Astrocyte (in vitro differentiated cells and primary cell): ENCODE measurements at regions not wholly inside any gene's neighbourhood (a gene's known extent, or its start where the extent isn't known, plus 50 kb on each side); places are given as distances from the start of the nearest gene placed in this dataset.

Experiments
- DNase-seq: peaks from one replicate; pipeline ENCODE4 v3.0.0-alpha.2; 2010; ENCODE audit warnings: low read depth
- FAIRE-seq: peaks from 2 replicates; lab custom pipeline; 2011; peaks lifted over from hg19 to GRCh38; lab: Jason Lieb, UNC
- H2AFZ ChIP-seq: 2 replicates; pipeline ENCODE4 v1.6.0; 2012; ENCODE audit warnings: low read depth, low read length, inconsistent platforms
- H3K27ac ChIP-seq: 2 replicates; pipeline ENCODE4 v1.5.1; 2011; ENCODE audit warnings: low read depth, low read length, inconsistent platforms
- H3K27me3 ChIP-seq: 2 replicates; pipeline ENCODE4 v1.6.0; 2011; ENCODE audit warnings: low read length, inconsistent platforms; ENCODE audit not compliant: insufficient read depth
- H3K36me3 ChIP-seq: 2 replicates; pipeline ENCODE4 v1.5.1; 2011; ENCODE audit warnings: low read length, inconsistent platforms; ENCODE audit not compliant: insufficient read depth
- H3K4me1 ChIP-seq: 2 replicates; pipeline ENCODE4 v1.5.1; 2011; ENCODE audit warnings: low read length, inconsistent platforms; ENCODE audit not compliant: insufficient read depth
- H3K4me2 ChIP-seq: 2 replicates; pipeline ENCODE4 v1.6.0; 2012; ENCODE audit warnings: low read length, inconsistent platforms
- H3K4me3 ChIP-seq: 2 replicates; pipeline ENCODE4 v1.5.1; 2011; ENCODE audit warnings: low read depth, mild to moderate bottlenecking, low read length, inconsistent platforms; ENCODE audit not compliant: insufficient read depth
- H3K79me2 ChIP-seq: 2 replicates; pipeline ENCODE4 v1.6.0; 2012; ENCODE audit warnings: mild to moderate bottlenecking, low read length, inconsistent platforms; ENCODE audit not compliant: insufficient read depth
- H3K9ac ChIP-seq: 2 replicates; pipeline ENCODE4 v1.6.0; 2012; ENCODE audit warnings: mild to moderate bottlenecking, low read length, inconsistent platforms
- H3K9me3 ChIP-seq: 2 replicates; pipeline ENCODE4 v1.5.1; 2012; ENCODE audit warnings: low read depth, mild to moderate bottlenecking, low read length, inconsistent platforms; ENCODE audit not compliant: insufficient read depth
- H4K20me1 ChIP-seq: 2 replicates; pipeline ENCODE4 v1.6.0; 2012; ENCODE audit warnings: low read length, inconsistent platforms; ENCODE audit not compliant: insufficient read depth
- H3K27ac Mint-ChIP-seq: one replicate; pipeline ENCODE4 v1.8.0; 2021; ENCODE audit warnings: mild to moderate bottlenecking, mixed read lengths; ENCODE audit not compliant: unreplicated experiment
- H3K27me3 Mint-ChIP-seq: one replicate; pipeline ENCODE4 v1.8.0; 2021; ENCODE audit warnings: low read depth, mixed read lengths; ENCODE audit not compliant: unreplicated experiment
- H3K36me3 Mint-ChIP-seq: one replicate; pipeline ENCODE4 v1.8.0; 2021; ENCODE audit warnings: low read depth, mixed read lengths; ENCODE audit not compliant: unreplicated experiment
- H3K4me1 Mint-ChIP-seq: one replicate; pipeline ENCODE4 v1.8.0; 2021; ENCODE audit warnings: low read depth, mixed read lengths; ENCODE audit not compliant: unreplicated experiment
- H3K4me3 Mint-ChIP-seq: one replicate; pipeline ENCODE4 v1.8.0; 2021; ENCODE audit warnings: mild to moderate bottlenecking, moderate library complexity, mixed read lengths; ENCODE audit not compliant: unreplicated experiment
- H3K9me3 Mint-ChIP-seq: one replicate; pipeline ENCODE4 v1.8.0; 2021; ENCODE audit warnings: mild to moderate bottlenecking, mixed read lengths; ENCODE audit not compliant: unreplicated experiment
- EZH2 ChIP-seq: IDR thresholded peaks from 2 replicates; pipeline ENCODE4 v1.6.1; 2012; ENCODE audit warnings: mild to moderate bottlenecking, low read length, inconsistent platforms; ENCODE audit not compliant: insufficient read depth
- TF ChIP-seq, protein P1 (sequence below): IDR thresholded peaks from 2 replicates; pipeline ENCODE4 v1.5.1; 2011; ENCODE audit warnings: low read depth, mild to moderate bottlenecking, inconsistent platforms, low read length, moderate library complexity; ENCODE audit not compliant: insufficient read depth

DNA sequence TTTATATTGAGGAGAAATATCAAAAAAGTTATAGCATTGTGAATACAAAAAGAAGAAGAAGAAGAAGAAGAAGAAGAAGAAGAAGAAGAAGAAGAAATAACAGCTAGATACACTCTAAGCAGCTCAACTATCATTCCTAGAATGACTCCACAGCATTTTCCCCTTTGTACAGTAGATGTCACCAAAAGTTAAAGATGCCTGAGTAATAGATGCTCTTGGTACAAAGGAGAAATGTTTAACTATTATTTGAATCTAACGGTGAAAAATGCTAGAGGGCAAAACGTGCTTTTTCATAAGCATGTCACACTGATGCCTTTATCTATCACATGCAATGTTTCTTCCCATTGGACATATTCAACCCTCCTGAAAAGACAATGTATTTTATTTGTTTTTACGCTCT, 178.4 kb upstream of the GPRIN3 start:
- Mint-ChIP-seq H3K4me1 (no peaks in the 10 kb centered on the region), H3K4me3 (no peak overlapping the region), H3K9me3 (no peaks in the 10 kb centered on the region), H3K27me3 (no peaks in the 10 kb centered on the region), H3K36me3 (no peaks in the 10 kb centered on the region), H3K27ac (no peak overlapping the region)
- no peak for FAIRE-seq
- Histone ChIP-seq H4K20me1 (no peaks in the 10 kb centered on the region), H3K4me1 (no peaks in the 10 kb centered on the region), H3K4me2 (no peak overlapping the region), H3K9me3 (no peaks in the 10 kb centered on the region), H3K4me3 (no peak overlapping the region), H3K79me2 (no peaks in the 10 kb centered on the region), H3K27me3 (no peaks in the 10 kb centered on the region), H3K9ac (no peak overlapping the region), H3K27ac (no peak overlapping the region), H2AFZ (no peak overlapping the region), H3K36me3 (no peaks in the 10 kb centered on the region)
- TF ChIP-seq EZH2, result no peak
- TF ChIP-seq, protein P1, sequence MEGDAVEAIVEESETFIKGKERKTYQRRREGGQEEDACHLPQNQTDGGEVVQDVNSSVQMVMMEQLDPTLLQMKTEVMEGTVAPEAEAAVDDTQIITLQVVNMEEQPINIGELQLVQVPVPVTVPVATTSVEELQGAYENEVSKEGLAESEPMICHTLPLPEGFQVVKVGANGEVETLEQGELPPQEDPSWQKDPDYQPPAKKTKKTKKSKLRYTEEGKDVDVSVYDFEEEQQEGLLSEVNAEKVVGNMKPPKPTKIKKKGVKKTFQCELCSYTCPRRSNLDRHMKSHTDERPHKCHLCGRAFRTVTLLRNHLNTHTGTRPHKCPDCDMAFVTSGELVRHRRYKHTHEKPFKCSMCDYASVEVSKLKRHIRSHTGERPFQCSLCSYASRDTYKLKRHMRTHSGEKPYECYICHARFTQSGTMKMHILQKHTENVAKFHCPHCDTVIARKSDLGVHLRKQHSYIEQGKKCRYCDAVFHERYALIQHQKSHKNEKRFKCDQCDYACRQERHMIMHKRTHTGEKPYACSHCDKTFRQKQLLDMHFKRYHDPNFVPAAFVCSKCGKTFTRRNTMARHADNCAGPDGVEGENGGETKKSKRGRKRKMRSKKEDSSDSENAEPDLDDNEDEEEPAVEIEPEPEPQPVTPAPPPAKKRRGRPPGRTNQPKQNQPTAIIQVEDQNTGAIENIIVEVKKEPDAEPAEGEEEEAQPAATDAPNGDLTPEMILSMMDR, result peak; percentile 13
- DNase-seq, result peak; percentile 8

DNA sequence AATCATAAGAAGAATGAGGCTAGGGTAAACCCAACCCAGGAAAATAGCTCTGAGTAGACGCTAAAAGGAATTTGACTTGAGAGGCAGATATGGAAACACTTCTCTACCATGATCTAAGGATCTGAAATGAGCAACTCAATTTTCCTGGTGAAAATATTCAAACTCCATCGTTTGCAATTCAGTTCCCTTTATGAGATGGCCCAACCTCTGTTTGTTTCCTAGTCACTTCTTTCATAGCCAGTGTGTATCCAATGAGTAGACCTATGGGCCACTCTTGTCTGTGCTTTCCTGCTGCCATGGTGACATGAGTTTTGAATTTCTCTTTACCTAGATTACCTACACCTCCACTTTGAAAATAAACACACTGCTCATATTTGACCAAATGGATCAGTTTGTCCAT, 176.2 kb upstream of the GPRIN3 start:
- no peak overlapping the region for H3K27ac ChIP-seq
- Mint-ChIP-seq H3K27ac (no peak overlapping the region), H3K27me3 (no peaks in the 10 kb centered on the region)

DNA sequence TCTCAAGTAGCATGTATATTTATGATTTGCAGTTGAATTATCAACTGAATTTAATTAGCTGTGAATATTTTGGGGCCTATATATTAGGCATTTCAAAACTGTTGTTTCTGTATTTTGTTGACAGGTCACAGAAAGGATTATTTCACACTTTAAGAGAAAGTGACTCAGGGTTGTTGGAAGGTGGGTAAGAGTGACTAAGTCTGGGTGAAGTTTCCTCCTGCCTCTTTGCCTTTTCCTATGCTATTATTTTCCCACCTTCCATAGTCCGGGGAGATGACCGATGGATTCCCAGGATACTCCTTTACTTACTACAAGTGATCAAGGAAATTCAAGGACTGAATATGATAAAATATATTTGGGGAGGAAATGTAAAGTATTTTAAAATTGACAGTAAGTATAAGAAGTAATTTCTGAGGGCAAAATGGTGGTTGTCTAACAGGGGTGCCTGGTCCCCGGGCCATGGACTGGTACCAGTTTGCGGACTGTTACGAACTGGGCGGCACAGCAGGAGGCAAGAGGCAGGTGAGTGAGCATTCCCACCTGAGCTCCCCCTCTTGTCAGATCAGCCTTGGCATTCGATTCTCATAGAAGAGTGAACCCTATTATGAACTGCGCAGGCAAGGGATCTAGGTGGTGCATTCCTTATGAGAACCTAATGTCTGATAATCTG, 175.5 kb upstream of the GPRIN3 start:
- H3K9me3 ChIP-seq, result no peaks in the 10 kb centered on the region
- H3K36me3 ChIP-seq, result no peaks in the 10 kb centered on the region
- H3K4me1 ChIP-seq, result no peaks in the 10 kb centered on the region
- no peak overlapping the region for H3K4me3 ChIP-seq
- no peaks in the 10 kb centered on the region for H3K79me2 ChIP-seq
- no peaks in the 10 kb centered on the region for H3K27me3 ChIP-seq
- FAIRE-seq (no peak), DNase-seq (no peak)
- Mint-ChIP-seq H3K27ac (no peak overlapping the region), H3K4me1 (no peaks in the 10 kb centered on the region), H3K36me3 (no peaks in the 10 kb centered on the region), H3K9me3 (peaks cover 6% of the 10 kb centered on the region), H3K27me3 (no peaks in the 10 kb centered on the region), H3K4me3 (no peak overlapping the region)
- no peaks in the 10 kb centered on the region for H4K20me1 ChIP-seq
- H3K9ac ChIP-seq, result no peak overlapping the region
- no peak overlapping the region for H3K27ac ChIP-seq
- no peak overlapping the region for H2AFZ ChIP-seq
- TF ChIP-seq EZH2, result no peak
- TF ChIP-seq, protein P1, result no peak
- H3K4me2 ChIP-seq, result no peak overlapping the region

More for the DNA sequence above, 176.2 kb upstream of the GPRIN3 start:
- Histone ChIP-seq H4K20me1 (no peaks in the 10 kb centered on the region), H2AFZ (no peak overlapping the region), H3K9me3 (no peaks in the 10 kb centered on the region), H3K79me2 (no peaks in the 10 kb centered on the region), H3K36me3 (no peaks in the 10 kb centered on the region), H3K4me3 (no peak overlapping the region), H3K27me3 (no peaks in the 10 kb centered on the region), H3K9ac (no peak overlapping the region), H3K4me1 (no peaks in the 10 kb centered on the region), H3K4me2 (no peak overlapping the region)
- TF ChIP-seq EZH2, result no peak
- TF ChIP-seq, protein P1, result no peak
- Mint-ChIP-seq H3K36me3 (no peaks in the 10 kb centered on the region), H3K4me3 (no peak overlapping the region), H3K4me1 (no peaks in the 10 kb centered on the region), H3K9me3 (peaks cover 6% of the 10 kb centered on the region)
- DNase-seq, result no peak
- no peak for FAIRE-seq
